NCI-H345 (cell line): ENCODE measurements at regions not wholly inside any gene's neighbourhood (a gene's known extent, or its start where the extent isn't known, plus 50 kb on each side); places are given as distances from the start of the nearest gene placed in this dataset.

Experiments used
- DNase-seq: peaks from one replicate; lab custom pipeline; 2025; lab: John Stamatoyannopoulos, UW

GRCh38 chr6:40909811-40910210 lies 129.2 kb downstream of the UNC5CL start:
- peak; percentile 29 for DNase-seq

- peak; percentile 96 for DNase-seq
These were observed 131.8 kb downstream of the UNC5CL start for GRCh38 chr6:40907198-40907701.

- DNase-seq = no peak
These were observed 132.3 kb downstream of the UNC5CL start for GRCh38 chr6:40906759-40907158.

- no peak for DNase-seq
These were observed 134.3 kb downstream of the UNC5CL start for GRCh38 chr6:40904583-40905194.

- no peak for DNase-seq
These were observed 135.6 kb downstream of the UNC5CL start for GRCh38 chr6:40903456-40903855.

GRCh38 chr6:40901322-40902055 lies 137.5 kb downstream of the UNC5CL start:
- DNase-seq = no peak

- no peak for DNase-seq
These were observed 138.2 kb downstream of the UNC5CL start for GRCh38 chr6:40900791-40901190.

GRCh38 chr6:40899684-40900155 lies 139.3 kb downstream of the UNC5CL start:
- peak; percentile 46 for DNase-seq

GRCh38 chr6:40898073-40898472 lies 140.9 kb downstream of the UNC5CL start:
- no peak for DNase-seq

- DNase-seq = no peak
These were observed 141.5 kb downstream of the UNC5CL start for GRCh38 chr6:40897390-40898003.

- no peak for DNase-seq
These were observed 142.3 kb downstream of the UNC5CL start for GRCh38 chr6:40896696-40897095.

- no peak for DNase-seq
These were observed 143.8 kb downstream of the UNC5CL start for GRCh38 chr6:40894962-40895799.

- DNase-seq = no peak
These were observed 146.0 kb downstream of the UNC5CL start for GRCh38 chr6:40893021-40893420.

- no peak for DNase-seq
These were observed 146.8 kb downstream of the UNC5CL start for GRCh38 chr6:40892223-40892622.

GRCh38 chr6:40891686-40892085 lies 147.3 kb downstream of the UNC5CL start:
- DNase-seq = no peak

- no peak for DNase-seq
These were observed 147.9 kb downstream of the UNC5CL start for GRCh38 chr6:40891131-40891530.

- no peak for DNase-seq
These were observed 149.7 kb downstream of the UNC5CL start for GRCh38 chr6:40889137-40889832.

GRCh38 chr6:40888456-40888990 lies 150.5 kb downstream of the UNC5CL start:
- DNase-seq = no peak

GRCh38 chr6:40887792-40888340 lies 151.2 kb downstream of the UNC5CL start:
- no peak for DNase-seq

- no peak for DNase-seq
These were observed 151.8 kb downstream of the UNC5CL start for GRCh38 chr6:40887079-40887791.
